ENCODE measurements at regions not wholly inside any gene's neighbourhood (a gene's known extent, or its start where the extent isn't known, plus 50 kb on each side); places are given as distances from the start of the nearest gene placed in this dataset.

GRCh38 chr21:16811970-16812369 is 700.9 kb upstream of the CXADR start:
- Histone ChIP-seq H3K9me3 (ENCODE audit: control insufficient read depth, insufficient read depth, low read length) (no peaks in the 10 kb centered on the region), H3K4me1 (ENCODE audit: insufficient read depth, low read length) (peaks cover 9% of the 10 kb centered on the region; the same call in 1 of the 2 replicates), H3K9ac (ENCODE audit: low read depth, low read length) (no peak overlapping the region), H3K36me3 (ENCODE audit: insufficient read depth, low read length) (no peaks in the 10 kb centered on the region)

- peaks cover 9% of the 10 kb centered on the region; the same call in 1 of the 2 replicates for H3K4me1 ChIP-seq (ENCODE audit: insufficient read depth, low read length)
- no peaks in the 10 kb centered on the region for H3K36me3 ChIP-seq (ENCODE audit: insufficient read depth, low read length)
- H3K9ac ChIP-seq (ENCODE audit: low read depth, low read length) = no peak overlapping the region
- H3K9me3 ChIP-seq (ENCODE audit: control insufficient read depth, insufficient read depth, low read length) = no peaks in the 10 kb centered on the region
These were observed 697.6 kb upstream of the CXADR start for GRCh38 chr21:16815243-16815642.

GRCh38 chr21:16821588-16821987 is 691.3 kb upstream of the CXADR start:
- no peaks in the 10 kb centered on the region for H3K9me3 ChIP-seq (ENCODE audit: control insufficient read depth, insufficient read depth, low read length)
- no peaks in the 10 kb centered on the region for H3K36me3 ChIP-seq (ENCODE audit: insufficient read depth, low read length)

GRCh38 chr21:16829532-16829931 is 683.3 kb upstream of the CXADR start:
- no peaks in the 10 kb centered on the region for H3K9me3 ChIP-seq (ENCODE audit: control insufficient read depth, insufficient read depth, low read length)
- H3K36me3 ChIP-seq (ENCODE audit: insufficient read depth, low read length) = no peaks in the 10 kb centered on the region
- peaks cover 15% of the 10 kb centered on the region; the same call in 1 of the 2 replicates for H3K4me1 ChIP-seq (ENCODE audit: insufficient read depth, low read length)
- H3K9ac ChIP-seq (ENCODE audit: low read depth, low read length) = no peak overlapping the region

More at GRCh38 chr21:16821588-16821987, 691.3 kb upstream of the CXADR start:
- no peak overlapping the region for H3K9ac ChIP-seq (ENCODE audit: low read depth, low read length)
- no peaks in the 10 kb centered on the region for H3K4me1 ChIP-seq (ENCODE audit: insufficient read depth, low read length)

GRCh38 chr21:16832791-16833190 is 680.1 kb upstream of the CXADR start:
- peaks cover 19% of the 10 kb centered on the region; the same call in 1 of the 2 replicates for H3K4me1 ChIP-seq (ENCODE audit: insufficient read depth, low read length)
- no peaks in the 10 kb centered on the region for H3K9me3 ChIP-seq (ENCODE audit: control insufficient read depth, insufficient read depth, low read length)
- no peaks in the 10 kb centered on the region for H3K36me3 ChIP-seq (ENCODE audit: insufficient read depth, low read length)
- no peak overlapping the region for H3K9ac ChIP-seq (ENCODE audit: low read depth, low read length)

GRCh38 chr21:16834791-16835190 is 678.1 kb upstream of the CXADR start:
- no peaks in the 10 kb centered on the region for H3K9me3 ChIP-seq (ENCODE audit: control insufficient read depth, insufficient read depth, low read length)
- no peaks in the 10 kb centered on the region for H3K36me3 ChIP-seq (ENCODE audit: insufficient read depth, low read length)
- H3K4me1 ChIP-seq (ENCODE audit: insufficient read depth, low read length) = peaks cover 26% of the 10 kb centered on the region
- no peak overlapping the region for H3K9ac ChIP-seq (ENCODE audit: low read depth, low read length)

- Histone ChIP-seq H3K9me3 (ENCODE audit: control insufficient read depth, insufficient read depth, low read length) (no peaks in the 10 kb centered on the region), H3K4me1 (ENCODE audit: insufficient read depth, low read length) (peaks cover 12% of the 10 kb centered on the region), H3K36me3 (ENCODE audit: insufficient read depth, low read length) (no peaks in the 10 kb centered on the region), H3K9ac (ENCODE audit: low read depth, low read length) (no peak overlapping the region)
These were observed 675.5 kb upstream of the CXADR start for GRCh38 chr21:16837321-16837720.

- H3K36me3 ChIP-seq (ENCODE audit: insufficient read depth, low read length) = no peaks in the 10 kb centered on the region
These were observed 675.1 kb upstream of the CXADR start for GRCh38 chr21:16837721-16838120.

GRCh38 chr21:16838331-16838730 is 674.5 kb upstream of the CXADR start:
- no peaks in the 10 kb centered on the region for H3K36me3 ChIP-seq (ENCODE audit: insufficient read depth, low read length)
- peaks cover 12% of the 10 kb centered on the region for H3K4me1 ChIP-seq (ENCODE audit: insufficient read depth, low read length)
- no peaks in the 10 kb centered on the region for H3K9me3 ChIP-seq (ENCODE audit: control insufficient read depth, insufficient read depth, low read length)
- H3K9ac ChIP-seq (ENCODE audit: low read depth, low read length) = no peak overlapping the region

More at GRCh38 chr21:16837721-16838120, 675.1 kb upstream of the CXADR start:
- Histone ChIP-seq H3K9ac (ENCODE audit: low read depth, low read length) (no peak overlapping the region), H3K9me3 (ENCODE audit: control insufficient read depth, insufficient read depth, low read length) (no peaks in the 10 kb centered on the region), H3K4me1 (ENCODE audit: insufficient read depth, low read length) (peaks cover 12% of the 10 kb centered on the region)

GRCh38 chr21:16840538-16840937 is 672.3 kb upstream of the CXADR start:
- Histone ChIP-seq H3K4me1 (ENCODE audit: insufficient read depth, low read length) (peaks cover 12% of the 10 kb centered on the region), H3K36me3 (ENCODE audit: insufficient read depth, low read length) (no peaks in the 10 kb centered on the region), H3K9me3 (ENCODE audit: control insufficient read depth, insufficient read depth, low read length) (no peaks in the 10 kb centered on the region), H3K9ac (ENCODE audit: low read depth, low read length) (no peak overlapping the region)

GRCh38 chr21:16841975-16842695 is 670.7 kb upstream of the CXADR start:
- H3K9ac ChIP-seq (ENCODE audit: low read depth, low read length) = no peak overlapping the region
- H3K4me1 ChIP-seq (ENCODE audit: insufficient read depth, low read length) = peaks cover 12% of the 10 kb centered on the region
- no peaks in the 10 kb centered on the region for H3K36me3 ChIP-seq (ENCODE audit: insufficient read depth, low read length)
- H3K9me3 ChIP-seq (ENCODE audit: control insufficient read depth, insufficient read depth, low read length) = no peaks in the 10 kb centered on the region

- H3K36me3 ChIP-seq (ENCODE audit: insufficient read depth, low read length) = no peaks in the 10 kb centered on the region
- H3K9me3 ChIP-seq (ENCODE audit: control insufficient read depth, insufficient read depth, low read length) = no peaks in the 10 kb centered on the region
- H3K4me1 ChIP-seq (ENCODE audit: insufficient read depth, low read length) = peaks cover 9% of the 10 kb centered on the region
- H3K9ac ChIP-seq (ENCODE audit: low read depth, low read length) = no peak overlapping the region
These were observed 670.2 kb upstream of the CXADR start for GRCh38 chr21:16842696-16843035.

GRCh38 chr21:16847211-16847610 is 665.6 kb upstream of the CXADR start:
- Histone ChIP-seq H3K9me3 (ENCODE audit: control insufficient read depth, insufficient read depth, low read length) (no peaks in the 10 kb centered on the region), H3K36me3 (ENCODE audit: insufficient read depth, low read length) (no peaks in the 10 kb centered on the region), H3K9ac (ENCODE audit: low read depth, low read length) (no peak overlapping the region), H3K4me1 (ENCODE audit: insufficient read depth, low read length) (no peaks in the 10 kb centered on the region)

GRCh38 chr21:16851054-16851453 is 661.8 kb upstream of the CXADR start:
- no peak overlapping the region for H3K9ac ChIP-seq (ENCODE audit: low read depth, low read length)
- H3K36me3 ChIP-seq (ENCODE audit: insufficient read depth, low read length) = no peaks in the 10 kb centered on the region
- H3K9me3 ChIP-seq (ENCODE audit: control insufficient read depth, insufficient read depth, low read length) = no peaks in the 10 kb centered on the region; the same call in 1 of the 2 replicates
- H3K4me1 ChIP-seq (ENCODE audit: insufficient read depth, low read length) = no peaks in the 10 kb centered on the region

- Histone ChIP-seq H3K36me3 (ENCODE audit: insufficient read depth, low read length) (no peaks in the 10 kb centered on the region), H3K9me3 (ENCODE audit: control insufficient read depth, insufficient read depth, low read length) (no peaks in the 10 kb centered on the region; the same call in 1 of the 2 replicates), H3K4me1 (ENCODE audit: insufficient read depth, low read length) (no peaks in the 10 kb centered on the region), H3K9ac (ENCODE audit: low read depth, low read length) (no peak overlapping the region)
These were observed 657.6 kb upstream of the CXADR start for GRCh38 chr21:16855164-16855667.

All from ES-I3 (cell line).